Fibroblast of mammary gland (primary cell): ENCODE measurements at regions not wholly inside any gene's neighbourhood (a gene's known extent, or its start where the extent isn't known, plus 50 kb on each side); places are given as distances from the start of the nearest gene placed in this dataset.

Experiments
- DNase-seq: peaks from one replicate; pipeline ENCODE4 v3.0.0-alpha.2; 2010; ENCODE audit warnings: low read depth
- H3K4me3 ChIP-seq: 2 replicates; pipeline ENCODE4 v1.5.1; 2011; ENCODE audit warnings: low read depth, mild to moderate bottlenecking, low read length, moderate library complexity; ENCODE audit not compliant: control insufficient read depth
- TF ChIP-seq, protein P1 (sequence below): conservative IDR thresholded peaks from 2 replicates; pipeline ENCODE4 v1.5.1; 2011; ENCODE audit warnings: low read depth, low read length, inconsistent platforms; ENCODE audit not compliant: control insufficient read depth, insufficient read depth

DNA sequence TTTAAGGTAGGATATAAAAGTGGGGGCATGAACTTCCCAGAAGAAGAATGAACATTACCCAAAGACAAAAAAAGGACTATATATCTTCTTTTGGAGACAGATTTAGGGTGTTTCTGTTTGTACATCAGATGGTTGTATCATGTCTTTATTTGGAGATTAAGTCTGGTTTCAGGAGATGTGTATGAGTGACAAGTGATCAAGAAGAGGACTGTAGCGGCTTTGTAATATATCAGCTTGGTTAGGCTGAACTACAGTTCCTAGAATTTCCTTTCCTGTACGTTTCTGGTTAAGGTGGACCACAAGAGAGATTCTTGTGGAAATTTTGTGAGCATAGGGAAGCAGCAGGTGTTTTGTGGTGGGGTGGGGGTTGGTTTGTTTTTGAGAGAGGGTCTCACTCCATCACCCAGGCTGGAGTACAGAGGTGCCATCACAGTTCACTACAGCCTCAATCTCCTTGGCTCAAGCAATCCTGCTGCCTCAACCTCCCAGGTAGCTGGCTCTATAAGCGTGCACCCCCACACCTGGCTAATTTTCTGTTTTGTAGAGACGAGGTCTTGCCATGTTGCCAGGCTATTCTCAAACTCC, 287.1 kb upstream of the MGAT5 start:
- DNase-seq = no peak
- no peak overlapping the region for H3K4me3 ChIP-seq
- TF ChIP-seq, protein P1, sequence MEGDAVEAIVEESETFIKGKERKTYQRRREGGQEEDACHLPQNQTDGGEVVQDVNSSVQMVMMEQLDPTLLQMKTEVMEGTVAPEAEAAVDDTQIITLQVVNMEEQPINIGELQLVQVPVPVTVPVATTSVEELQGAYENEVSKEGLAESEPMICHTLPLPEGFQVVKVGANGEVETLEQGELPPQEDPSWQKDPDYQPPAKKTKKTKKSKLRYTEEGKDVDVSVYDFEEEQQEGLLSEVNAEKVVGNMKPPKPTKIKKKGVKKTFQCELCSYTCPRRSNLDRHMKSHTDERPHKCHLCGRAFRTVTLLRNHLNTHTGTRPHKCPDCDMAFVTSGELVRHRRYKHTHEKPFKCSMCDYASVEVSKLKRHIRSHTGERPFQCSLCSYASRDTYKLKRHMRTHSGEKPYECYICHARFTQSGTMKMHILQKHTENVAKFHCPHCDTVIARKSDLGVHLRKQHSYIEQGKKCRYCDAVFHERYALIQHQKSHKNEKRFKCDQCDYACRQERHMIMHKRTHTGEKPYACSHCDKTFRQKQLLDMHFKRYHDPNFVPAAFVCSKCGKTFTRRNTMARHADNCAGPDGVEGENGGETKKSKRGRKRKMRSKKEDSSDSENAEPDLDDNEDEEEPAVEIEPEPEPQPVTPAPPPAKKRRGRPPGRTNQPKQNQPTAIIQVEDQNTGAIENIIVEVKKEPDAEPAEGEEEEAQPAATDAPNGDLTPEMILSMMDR = no peak

DNA sequence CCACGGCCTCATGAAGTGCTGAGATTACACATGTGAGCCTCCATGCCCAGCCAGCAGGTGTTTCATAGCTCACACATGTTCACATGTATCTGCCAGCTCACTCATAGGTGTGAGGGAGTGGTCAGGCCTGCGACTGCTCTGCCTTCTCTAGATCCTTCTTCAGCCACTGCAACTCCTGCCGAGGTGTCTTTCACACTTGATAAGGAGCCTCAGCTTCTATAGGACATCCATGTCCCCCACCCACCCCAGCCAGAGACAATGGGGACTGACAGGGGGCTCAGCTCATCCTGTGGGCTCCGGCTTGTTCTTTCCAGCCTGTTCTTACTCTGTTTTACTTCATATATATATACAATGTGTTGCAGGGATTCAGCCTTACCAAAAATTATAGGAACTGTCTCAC, 286.5 kb upstream of the MGAT5 start:
- H3K4me3 ChIP-seq = no peak overlapping the region
- TF ChIP-seq, protein P1 = no peak
- no peak for DNase-seq

DNA sequence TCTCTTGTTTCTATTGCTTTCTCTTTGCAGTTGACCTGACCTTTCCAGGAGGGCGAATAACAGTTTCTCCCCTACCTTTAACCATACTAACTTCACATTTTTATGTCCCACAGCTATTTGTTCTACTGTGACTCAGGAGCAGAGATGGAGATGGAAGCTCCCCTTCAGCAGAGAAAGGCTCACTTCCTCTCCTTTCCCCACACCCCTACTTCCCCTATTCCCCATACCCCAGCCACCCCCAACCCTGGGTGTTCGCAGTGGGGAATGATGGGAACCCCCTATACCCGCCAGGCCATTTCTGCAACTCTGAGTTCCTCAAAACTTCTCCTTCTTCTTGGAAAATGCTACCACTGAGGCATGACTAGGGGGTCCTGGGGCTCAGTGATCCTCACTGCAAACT, 285.4 kb upstream of the MGAT5 start:
- TF ChIP-seq, protein P1 = no peak
- DNase-seq = no peak
- H3K4me3 ChIP-seq = no peak overlapping the region

DNA sequence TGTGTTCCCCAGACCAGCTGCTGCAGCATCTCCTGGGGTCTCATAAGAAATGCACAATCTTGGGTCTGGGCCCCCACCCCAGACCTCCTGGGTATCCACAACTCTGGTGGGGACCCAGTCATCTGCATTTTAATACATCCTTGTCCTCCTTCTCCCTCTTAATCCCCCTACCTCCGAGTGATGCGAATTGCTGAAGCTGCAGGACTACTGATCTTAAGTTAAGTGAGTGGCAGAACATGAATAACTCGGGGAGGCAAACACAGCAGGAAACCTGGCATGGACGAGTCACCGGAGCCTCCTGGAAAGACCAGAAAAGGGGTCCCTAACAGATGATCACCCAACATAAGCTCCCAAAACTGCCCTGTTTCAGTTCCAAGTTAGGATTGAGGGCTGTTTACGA, 283.2 kb upstream of the MGAT5 start:
- no peak for DNase-seq
- no peak overlapping the region for H3K4me3 ChIP-seq
- TF ChIP-seq, protein P1 = no peak

DNA sequence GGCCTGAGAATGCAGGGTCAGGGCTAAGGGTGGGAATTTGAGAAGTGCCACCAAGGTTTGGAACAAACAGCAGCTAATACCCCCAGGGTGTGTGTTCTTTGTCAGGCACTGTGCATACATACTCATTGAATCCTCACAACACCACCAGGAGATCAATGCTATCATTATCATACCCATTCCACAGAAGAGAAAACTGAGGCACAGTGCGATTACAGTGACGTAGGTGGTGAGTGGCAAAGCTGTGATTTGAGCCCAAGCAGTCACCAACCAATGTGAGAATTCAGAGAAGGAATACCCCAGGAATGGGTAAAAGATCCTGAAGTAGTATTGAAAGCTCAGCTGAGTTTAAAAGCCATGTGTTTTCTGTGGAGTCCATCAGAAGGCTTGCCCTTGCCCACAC, 281.6 kb upstream of the MGAT5 start:
- no peak for DNase-seq
- no peak overlapping the region for H3K4me3 ChIP-seq
- TF ChIP-seq, protein P1 = no peak

DNA sequence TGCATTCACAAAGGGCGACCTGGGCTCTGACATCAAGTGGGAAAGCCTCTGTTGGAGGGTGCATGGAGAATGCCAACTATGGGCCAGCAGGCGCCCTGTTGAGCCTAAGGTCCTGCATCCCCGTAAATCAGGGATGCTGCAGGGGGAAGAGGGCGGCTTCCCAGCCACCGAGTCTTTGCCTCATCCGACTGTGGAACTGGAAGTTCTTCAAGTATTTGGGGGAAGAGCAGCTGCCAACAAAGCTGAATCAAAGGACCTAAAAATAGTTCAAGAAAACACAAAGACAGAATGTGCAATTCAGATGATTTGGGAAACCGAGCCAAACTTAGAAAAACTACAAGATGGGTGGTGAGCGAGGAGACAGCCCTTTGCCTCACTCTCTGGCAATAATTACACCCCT, 281.1 kb upstream of the MGAT5 start:
- H3K4me3 ChIP-seq = no peak overlapping the region
- peak; percentile 36 for DNase-seq
- TF ChIP-seq, protein P1 = no peak

DNA sequence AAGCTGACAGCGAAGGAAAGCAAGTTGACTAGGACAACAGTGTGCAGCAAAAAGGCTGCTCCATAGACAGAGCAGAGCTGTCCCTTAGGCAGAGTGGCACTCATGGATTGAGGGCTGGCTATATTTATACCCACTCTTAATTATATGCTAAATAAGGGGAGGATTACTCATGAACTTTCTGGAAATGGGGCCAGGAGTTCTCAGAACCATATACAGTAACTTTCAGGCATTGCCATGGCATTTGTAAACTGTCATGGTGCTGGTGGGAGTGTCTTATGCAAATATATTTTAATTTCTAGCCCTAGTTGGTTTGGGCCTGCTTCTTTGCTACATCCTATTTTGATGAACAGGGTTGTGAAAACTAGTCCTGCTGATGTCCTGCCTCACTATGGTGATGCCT, 279.5 kb upstream of the MGAT5 start:
- H3K4me3 ChIP-seq = no peak overlapping the region
- DNase-seq = no peak
- TF ChIP-seq, protein P1 = no peak
